NCI-H1092 (cell line): ENCODE measurements at regions not wholly inside any gene's neighbourhood (a gene's known extent, or its start where the extent isn't known, plus 50 kb on each side); places are given as distances from the start of the nearest gene placed in this dataset.
A peak's percentile ranks its signal among the peaks of the same experiment; 100 is the strongest.

ENCODE experiments used
- DNase-seq: peaks from one replicate; lab custom pipeline; 2025; lab: John Stamatoyannopoulos, UW

- DNase-seq, result no peak
These were observed 528.4 kb upstream of the NBEA start for GRCh38 chr13:34413538-34414210.

GRCh38 chr13:34414616-34415015 lies 527.5 kb upstream of the NBEA start:
- no peak for DNase-seq

- peak; percentile 65 for DNase-seq
These were observed 525.1 kb upstream of the NBEA start for GRCh38 chr13:34416971-34417380.

GRCh38 chr13:34417896-34418295 lies 524.2 kb upstream of the NBEA start:
- no peak for DNase-seq

GRCh38 chr13:34419025-34419424 lies 523.0 kb upstream of the NBEA start:
- DNase-seq, result peak; percentile 73

- DNase-seq, result no peak
These were observed 522.3 kb upstream of the NBEA start for GRCh38 chr13:34419755-34420154.

- no peak for DNase-seq
These were observed 521.2 kb upstream of the NBEA start for GRCh38 chr13:34420702-34421346.

- no peak for DNase-seq
These were observed 520.7 kb upstream of the NBEA start for GRCh38 chr13:34421347-34421719.

- no peak for DNase-seq
These were observed 520.1 kb upstream of the NBEA start for GRCh38 chr13:34421858-34422475.

- no peak for DNase-seq
These were observed 519.1 kb upstream of the NBEA start for GRCh38 chr13:34422956-34423355.

- no peak for DNase-seq
These were observed 516.6 kb upstream of the NBEA start for GRCh38 chr13:34425327-34425949.

GRCh38 chr13:34428911-34429310 lies 513.2 kb upstream of the NBEA start:
- DNase-seq, result no peak

GRCh38 chr13:34430294-34430693 lies 511.8 kb upstream of the NBEA start:
- no peak for DNase-seq

GRCh38 chr13:34431827-34432581 lies 510.1 kb upstream of the NBEA start:
- DNase-seq, result no peak

GRCh38 chr13:34435338-34435737 lies 506.7 kb upstream of the NBEA start:
- DNase-seq, result no peak

- no peak for DNase-seq
These were observed 504.2 kb upstream of the NBEA start for GRCh38 chr13:34437873-34438272.

GRCh38 chr13:34452831-34453230 lies 489.2 kb upstream of the NBEA start:
- no peak for DNase-seq

GRCh38 chr13:34458756-34459715 lies 483.0 kb upstream of the NBEA start:
- DNase-seq, result peak; percentile 58

- DNase-seq, result no peak
These were observed 482.2 kb upstream of the NBEA start for GRCh38 chr13:34459856-34460255.

GRCh38 chr13:34462843-34463242 lies 479.2 kb upstream of the NBEA start:
- DNase-seq, result no peak

GRCh38 chr13:34464011-34464410 lies 478.1 kb upstream of the NBEA start:
- no peak for DNase-seq
